Stomach (tissue), 8 donors: ENCODE measurements at regions not wholly inside any gene's neighbourhood (a gene's known extent, or its start where the extent isn't known, plus 50 kb on each side); places are given as distances from the start of the nearest gene placed in this dataset.

ENCODE experiments used
- DNase-seq, 2 donors: peaks; one replicate each; pipeline versions ENCODE4 v3.0.0 to v3.0.0-alpha.2; 2013 to 2019
- H3K27ac ChIP-seq, 5 donors: fragments of 200-600 bp in 4 of 5; sonication (generic) in 4 of 5; one replicate each; pipeline ENCODE4 v1.5.1; 2013 to 2019; ENCODE audit warnings: mild to moderate bottlenecking in 1 of 5, moderate library complexity in 1 of 5
- H3K27me3 ChIP-seq, 3 donors: fragments of 200-600 bp; sonication (generic); one replicate each; pipeline ENCODE4 v1.5.1; 2017 to 2019; ENCODE audit warnings: mixed run types in 1 of 3
- H3K36me3 ChIP-seq, 4 donors: fragments of 200-600 bp; sonication (generic); 1 replicate in 3 of 4; 2 replicates in 1 of 4; pipeline ENCODE4 v1.5.1; 2016 to 2019
- H3K4me1 ChIP-seq, 4 donors: fragments of 200-600 bp; sonication (generic); one replicate each; pipeline ENCODE4 v1.5.1; 2016 to 2019
- H3K4me3 ChIP-seq, 4 donors: fragments of 200-600 bp; sonication (generic) in 3 of 4; one replicate each; pipeline ENCODE4 v1.5.1; 2016 to 2019; ENCODE audit warnings: mild to moderate bottlenecking in 1 of 4
- H3K9me3 ChIP-seq, 4 donors: fragments of 200-600 bp; sonication (generic); one replicate each; pipeline ENCODE4 v1.5.1; 2016 to 2019
- EP300 ChIP-seq: sonication (generic); formaldehyde crosslinking; IDR thresholded peaks from one replicate; pipeline ENCODE4 v1.6.1; 2017; ENCODE audit warnings: antibody characterized with exemption
- POLR2A ChIP-seq, 4 donors: fragments of 450-650 bp; IDR thresholded peaks; one replicate each; pipeline ENCODE4 v1.6.1; 2016; ENCODE audit warnings: antibody characterized with exemption in 4 of 4, control low read depth in 2 of 4, mild to moderate bottlenecking in 1 of 4, moderate library complexity in 1 of 4
- POLR2AphosphoS5 ChIP-seq, 3 donors: sonication (generic); formaldehyde crosslinking; IDR thresholded peaks; one replicate each; pipeline ENCODE4 v1.6.1; 2016; ENCODE audit warnings: antibody characterized with exemption in 3 of 3
- WGBS, 5 donors: extraction: QIAGEN DNeasy Blood & Tissue Kit in 3 of 5; methylation state at CpG; one replicate each; pipeline versions ENCODE4 v1.1.5 to v1.1.7; 2013 to 2018; 5-methylcytosine and 5-hydroxymethylcytosine counted together
- intact Hi-C: fragments of 100-400 bp; cut with DNase I; formaldehyde crosslinking; loops from one replicate; pipeline ENCODE4 v1.15.1; 2023; ENCODE audit warnings: low total_unique reads
- TF ChIP-seq, protein P1 (sequence below), 7 experiments: fragments of 450-650 bp in 4 of 7; fragments of 200-600 bp in 3 of 7; sonication (generic) in 3 of 7; IDR thresholded peaks; one replicate each; pipeline ENCODE4 v1.5.1; 2016 to 2019; ENCODE audit warnings: antibody characterized with exemption in 7 of 7, control low read depth in 2 of 7, mild to moderate bottlenecking in 1 of 7
- donor health status: healthy with polysubstance abuse.
- donor health status: Bipolar disorder and iron deficiency.
- donor health status: healthy.

- no peaks in the 10 kb centered on the region for H3K4me1 ChIP-seq
- no peaks in the 10 kb centered on the region for H3K36me3 ChIP-seq
- no peak for DNase-seq
- WGBS, 5 donors = 49 to 75% (median 64%) methylated on average over 1 of the region's 1 CpG
- intact Hi-C loops = no loop called here
- no peak overlapping the region for H3K4me3 ChIP-seq
- no peaks in the 10 kb centered on the region for H3K9me3 ChIP-seq
- no peak overlapping the region for H3K27ac ChIP-seq
- TF ChIP-seq, protein P1, sequence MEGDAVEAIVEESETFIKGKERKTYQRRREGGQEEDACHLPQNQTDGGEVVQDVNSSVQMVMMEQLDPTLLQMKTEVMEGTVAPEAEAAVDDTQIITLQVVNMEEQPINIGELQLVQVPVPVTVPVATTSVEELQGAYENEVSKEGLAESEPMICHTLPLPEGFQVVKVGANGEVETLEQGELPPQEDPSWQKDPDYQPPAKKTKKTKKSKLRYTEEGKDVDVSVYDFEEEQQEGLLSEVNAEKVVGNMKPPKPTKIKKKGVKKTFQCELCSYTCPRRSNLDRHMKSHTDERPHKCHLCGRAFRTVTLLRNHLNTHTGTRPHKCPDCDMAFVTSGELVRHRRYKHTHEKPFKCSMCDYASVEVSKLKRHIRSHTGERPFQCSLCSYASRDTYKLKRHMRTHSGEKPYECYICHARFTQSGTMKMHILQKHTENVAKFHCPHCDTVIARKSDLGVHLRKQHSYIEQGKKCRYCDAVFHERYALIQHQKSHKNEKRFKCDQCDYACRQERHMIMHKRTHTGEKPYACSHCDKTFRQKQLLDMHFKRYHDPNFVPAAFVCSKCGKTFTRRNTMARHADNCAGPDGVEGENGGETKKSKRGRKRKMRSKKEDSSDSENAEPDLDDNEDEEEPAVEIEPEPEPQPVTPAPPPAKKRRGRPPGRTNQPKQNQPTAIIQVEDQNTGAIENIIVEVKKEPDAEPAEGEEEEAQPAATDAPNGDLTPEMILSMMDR (IDR thresholded peaks at IDR 0.05) = no peak
- TF ChIP-seq EP300 = no peak
- TF ChIP-seq POLR2A (IDR thresholded peaks at IDR 0.05) = no peak
- TF ChIP-seq POLR2AphosphoS5 (IDR thresholded peaks at IDR 0.05) = no peak
- H3K27me3 ChIP-seq = no peaks in the 10 kb centered on the region
Measured at GRCh38 chr1:193940176-193940575, 753.8 kb upstream of the B3GALT2 start.

DNA sequence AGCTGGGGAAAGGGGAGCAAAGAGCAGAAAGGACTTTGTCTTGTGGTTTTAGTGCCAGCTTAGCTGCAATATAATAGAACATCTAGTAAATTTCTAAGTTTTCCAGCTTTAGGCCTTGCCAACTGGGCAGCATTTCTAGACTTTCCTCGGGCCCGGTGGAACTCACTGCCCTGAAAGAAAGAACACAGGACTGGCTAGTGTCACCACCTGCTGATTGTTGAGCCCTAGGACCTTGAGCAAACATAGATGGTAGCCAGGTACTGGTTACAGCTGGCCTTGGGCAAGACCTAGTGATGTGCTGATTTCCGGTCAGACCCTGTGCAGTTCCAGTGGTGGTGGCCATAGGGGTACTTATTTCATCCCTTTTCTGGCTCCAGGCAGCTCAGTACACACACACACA, 753.2 kb upstream of the B3GALT2 start:
- WGBS, 5 donors = 74 to 100% (median 97%) methylated on average over 2 to 3 of the region's 3 CpGs
- Histone ChIP-seq H3K4me1 (no peaks in the 10 kb centered on the region), H3K9me3 (no peaks in the 10 kb centered on the region), H3K36me3 (no peaks in the 10 kb centered on the region), H3K4me3 (no peak overlapping the region), H3K27ac (no peak overlapping the region), H3K27me3 (no peaks in the 10 kb centered on the region)
- intact Hi-C loops = no loop called here
- TF ChIP-seq POLR2AphosphoS5 (IDR thresholded peaks at IDR 0.05) = no peak
- TF ChIP-seq EP300 = no peak
- no peak for TF ChIP-seq POLR2A (IDR thresholded peaks at IDR 0.05)
- TF ChIP-seq, protein P1 (IDR thresholded peaks at IDR 0.05) = no peak
- DNase-seq = no peak

DNA sequence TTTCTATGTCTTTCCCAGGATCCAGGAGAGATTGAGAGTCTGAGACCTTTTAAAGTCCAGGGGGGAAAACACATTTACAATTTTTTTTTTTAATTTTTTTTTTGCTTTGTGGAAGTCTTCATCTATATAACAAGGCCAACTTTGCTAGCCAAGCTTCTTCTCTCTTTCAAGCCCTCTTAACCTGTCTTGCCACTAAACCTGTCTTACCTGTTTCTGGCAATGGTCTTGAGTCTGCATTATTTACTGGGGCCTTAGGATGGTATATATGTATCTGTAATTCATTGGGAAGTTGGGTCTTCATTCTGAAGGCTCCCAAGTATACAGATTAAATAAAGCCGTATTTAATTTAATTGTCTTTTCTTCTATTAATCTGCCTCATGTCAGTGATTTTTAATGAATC, 750.9 kb upstream of the B3GALT2 start:
- Histone ChIP-seq H3K27ac (no peak overlapping the region), H3K4me1 (no peaks in the 10 kb centered on the region), H3K9me3 (no peaks in the 10 kb centered on the region), H3K36me3 (no peaks in the 10 kb centered on the region), H3K27me3 (no peaks in the 10 kb centered on the region), H3K4me3 (no peak overlapping the region)
- TF ChIP-seq, protein P1 (IDR thresholded peaks at IDR 0.05) = no peak
- no peak for TF ChIP-seq POLR2AphosphoS5 (IDR thresholded peaks at IDR 0.05)
- no peak for TF ChIP-seq POLR2A (IDR thresholded peaks at IDR 0.05)
- no peak for TF ChIP-seq EP300
- DNase-seq = no peak
- WGBS, 5 donors = 87 to 97% (median 89%) methylated on average over 1 of the region's 1 CpG
- intact Hi-C loops = no loop called here

DNA sequence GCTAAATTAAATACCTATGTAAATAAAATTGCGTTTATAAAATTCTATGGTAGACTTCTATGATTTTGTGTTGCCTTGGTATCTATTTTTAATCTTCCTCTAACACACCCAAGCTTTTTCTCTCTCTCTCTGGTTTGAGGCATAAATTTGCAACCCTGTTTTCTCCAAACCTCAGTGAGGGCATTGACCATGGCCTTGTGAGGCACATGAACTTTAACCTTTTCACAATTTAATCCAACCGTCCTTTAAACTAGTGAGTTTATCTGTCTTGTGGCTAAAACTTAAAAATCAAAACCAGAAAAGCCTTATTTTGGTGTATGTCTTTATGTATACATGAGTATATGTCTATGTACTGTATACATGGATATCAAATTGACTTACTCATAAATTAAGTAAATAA, 746.6 kb upstream of the B3GALT2 start:
- WGBS, 5 donors = 79 to 86% (median 82%) methylated on average over 2 of the region's 2 CpGs
- intact Hi-C loops = no loop called here
- DNase-seq = no peak
- TF ChIP-seq EP300 = no peak
- TF ChIP-seq, protein P1 (IDR thresholded peaks at IDR 0.05) = no peak
- TF ChIP-seq POLR2A (IDR thresholded peaks at IDR 0.05) = no peak
- TF ChIP-seq POLR2AphosphoS5 (IDR thresholded peaks at IDR 0.05) = no peak
- peaks cover 0 to 2% (median under 1%) of the 10 kb centered on the region in 4 donors for H3K9me3 ChIP-seq
- H3K27me3 ChIP-seq = no peaks in the 10 kb centered on the region
- no peak overlapping the region for H3K27ac ChIP-seq
- no peaks in the 10 kb centered on the region for H3K4me1 ChIP-seq
- no peaks in the 10 kb centered on the region for H3K36me3 ChIP-seq
- H3K4me3 ChIP-seq = no peak overlapping the region
